HT1080 (cell line): ENCODE measurements at regions not wholly inside any gene's neighbourhood (a gene's known extent, or its start where the extent isn't known, plus 50 kb on each side); places are given as distances from the start of the nearest gene placed in this dataset.

Source experiments
- DNase-seq: peaks from one replicate; pipeline ENCODE4 v3.0.0-alpha.2; 2015; ENCODE audit warnings: low read depth

DNA sequence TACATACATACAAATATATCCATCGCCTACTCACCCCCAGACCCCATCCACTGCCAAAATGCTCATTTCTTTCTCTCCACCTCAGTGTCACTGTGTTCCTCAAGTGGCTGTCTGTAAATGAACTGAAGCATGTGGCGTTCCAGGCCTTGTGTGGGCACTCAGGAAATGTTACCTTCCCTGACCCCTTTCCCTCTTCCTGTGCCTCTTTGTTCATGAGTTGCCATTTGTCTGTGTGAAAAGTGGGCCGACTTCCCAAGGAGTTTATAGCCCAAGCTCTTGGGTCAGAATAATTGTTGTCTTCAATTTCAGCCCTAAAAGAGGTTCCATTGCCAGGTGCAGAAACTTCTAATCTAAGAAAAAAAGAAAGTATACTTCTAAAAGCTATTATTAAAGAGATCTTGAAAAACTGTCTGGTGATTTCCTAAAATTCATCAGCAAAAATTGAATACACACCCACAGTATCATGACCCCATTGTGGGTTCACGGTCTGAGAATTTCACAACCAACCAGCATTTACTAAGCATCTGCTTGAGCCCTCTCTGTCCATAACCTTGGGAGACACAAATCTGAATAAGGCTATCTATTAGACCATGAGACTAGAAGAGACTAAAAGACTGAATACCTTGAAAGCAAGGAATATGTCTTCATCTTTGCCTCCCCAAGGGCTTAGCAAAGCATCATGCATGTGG, 201.4 kb upstream of the EEA1 start:
- no peak for DNase-seq

GRCh38 chr12:93133361-93133760, 204.3 kb upstream of the EEA1 start:
- DNase-seq: no peak

GRCh38 chr12:93134175-93134890, 205.2 kb upstream of the EEA1 start:
- no peak for DNase-seq

DNA sequence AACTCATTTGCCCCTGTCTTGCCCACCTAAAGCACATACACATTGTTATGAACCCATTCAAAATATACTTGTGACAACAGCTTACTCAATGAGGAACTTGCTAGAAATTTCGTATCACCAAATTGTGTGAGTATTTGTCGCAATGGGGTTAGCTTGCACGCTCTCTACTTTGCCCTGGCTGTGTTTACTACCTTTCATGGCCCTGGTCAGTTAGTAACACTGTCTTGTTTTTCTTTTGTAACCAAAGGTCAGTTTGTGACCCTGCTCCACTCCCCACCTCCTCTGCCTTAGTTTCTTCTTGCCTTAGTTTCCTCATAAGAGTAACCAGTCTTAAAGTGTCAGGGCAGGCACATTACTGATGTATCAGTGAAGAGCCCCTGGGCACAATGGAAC, 205.8 kb upstream of the EEA1 start:
- no peak for DNase-seq

GRCh38 chr12:93135286-93136239, 206.5 kb upstream of the EEA1 start:
- DNase-seq: no peak

- no peak for DNase-seq
These were observed 207.4 kb upstream of the EEA1 start for GRCh38 chr12:93136253-93137055.

- DNase-seq: peak; percentile 86
These were observed 208.8 kb upstream of the EEA1 start for GRCh38 chr12:93137656-93138612.

- no peak for DNase-seq
These were observed 210.1 kb upstream of the EEA1 start for GRCh38 chr12:93139028-93139665.

- no peak for DNase-seq
These were observed 211.2 kb upstream of the EEA1 start for GRCh38 chr12:93140325-93140724.

- DNase-seq: no peak
These were observed 211.7 kb upstream of the EEA1 start for GRCh38 chr12:93140801-93141200.

DNA sequence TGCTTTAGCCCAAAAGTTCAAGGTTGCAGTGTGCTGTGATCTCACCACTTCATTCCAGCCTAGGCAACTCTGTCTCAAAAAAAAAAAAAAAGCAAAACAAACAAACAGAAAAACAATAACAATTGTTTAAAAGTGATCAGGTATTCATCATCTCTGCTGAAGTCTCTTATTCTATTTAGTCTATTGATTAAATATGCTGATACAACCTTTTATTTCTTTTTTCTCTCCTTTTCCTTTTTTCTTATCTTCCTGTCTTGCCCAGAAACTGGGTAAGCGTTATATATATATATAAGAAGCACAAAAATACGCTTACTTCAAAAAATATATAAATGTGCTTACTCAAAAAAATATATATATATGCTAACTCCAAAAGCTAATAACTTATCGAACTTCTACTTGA, 213.8 kb upstream of the EEA1 start:
- no peak for DNase-seq

- DNase-seq: no peak
These were observed 215.0 kb upstream of the EEA1 start for GRCh38 chr12:93144109-93144508.

DNA sequence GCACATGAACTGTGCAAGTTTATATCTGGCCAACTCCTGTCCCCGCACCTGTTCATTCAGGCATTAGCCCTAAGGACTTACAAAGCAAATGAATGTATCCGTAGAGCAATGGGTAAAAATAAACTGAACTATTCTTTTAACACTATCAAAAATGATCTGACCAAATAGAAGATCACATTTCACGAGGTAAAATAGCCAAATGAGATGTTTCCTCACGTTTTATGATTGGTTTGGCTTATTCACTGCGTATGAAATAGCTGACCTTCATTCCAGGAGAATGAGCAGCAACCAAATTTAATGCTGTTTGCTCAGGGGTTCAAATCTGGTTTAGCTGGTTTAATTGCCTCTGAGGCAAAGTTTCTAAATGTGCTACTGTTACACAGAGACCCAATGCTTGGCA, 216.0 kb upstream of the EEA1 start:
- no peak for DNase-seq

DNA sequence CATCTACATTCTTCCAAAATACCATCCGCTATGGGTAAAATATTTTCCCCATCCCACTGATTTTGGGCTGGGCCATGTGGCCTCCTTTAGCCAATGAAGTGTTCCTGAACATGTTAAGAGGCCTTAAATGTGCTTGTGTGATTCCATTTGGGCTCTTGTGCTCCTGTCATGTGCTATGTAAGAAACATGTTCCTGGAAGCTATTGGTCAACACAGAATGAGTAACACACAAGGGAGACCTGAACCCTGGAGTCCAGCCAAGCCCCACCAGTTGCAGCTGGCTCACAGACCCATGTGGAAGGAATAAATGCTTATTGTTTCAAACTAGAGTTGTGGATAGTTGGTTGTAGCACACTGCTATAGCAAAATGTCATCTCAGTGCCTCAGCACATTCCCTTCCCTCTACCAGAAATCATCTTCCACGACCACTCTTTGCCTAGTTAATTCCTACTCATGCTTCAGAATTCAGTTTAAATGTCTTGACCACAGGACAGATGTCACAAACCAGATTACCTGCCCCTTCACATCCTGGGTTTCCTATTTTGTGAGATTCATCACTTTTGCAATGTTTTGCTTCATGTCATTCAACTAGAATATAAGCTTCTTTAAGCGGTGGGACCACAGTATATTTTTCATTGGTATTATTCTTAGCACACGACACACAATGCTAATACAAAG, 217.3 kb upstream of the EEA1 start:
- DNase-seq: peak; percentile 49

GRCh38 chr12:93146970-93147369, 217.9 kb upstream of the EEA1 start:
- DNase-seq: no peak

GRCh38 chr12:93148412-93148811, 219.3 kb upstream of the EEA1 start:
- no peak for DNase-seq

- no peak for DNase-seq
These were observed 220.1 kb upstream of the EEA1 start for GRCh38 chr12:93149229-93149628.

DNA sequence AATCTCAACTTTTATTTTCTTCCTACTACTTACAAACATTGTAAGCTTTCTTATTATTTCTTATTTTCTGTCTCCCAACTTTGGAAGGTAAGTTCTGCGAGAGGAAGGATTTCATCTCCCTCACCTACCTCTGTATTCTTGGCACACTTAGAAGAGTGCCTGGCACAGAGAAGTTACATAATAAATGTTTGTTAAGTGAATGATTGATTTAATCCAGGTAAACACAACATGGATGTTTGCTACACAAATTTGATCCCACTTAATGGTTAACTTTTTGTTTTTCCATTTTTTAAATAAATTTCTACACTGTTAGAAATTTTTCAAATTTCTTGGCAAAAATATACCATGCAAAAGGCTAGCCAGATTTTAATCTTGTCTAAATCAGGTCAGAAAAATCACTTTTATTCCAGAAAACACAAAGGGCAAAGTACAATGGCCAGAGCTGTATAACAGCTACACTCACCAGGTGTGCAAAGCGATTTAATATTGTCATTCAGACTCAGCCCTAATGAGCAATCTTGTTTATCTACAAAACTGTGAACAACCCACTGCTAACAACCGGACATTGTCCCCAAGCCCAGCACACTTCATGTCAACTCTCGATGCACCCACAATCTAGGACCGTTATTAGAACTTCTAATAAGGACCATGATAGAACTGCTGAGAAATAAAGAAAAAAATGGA, 222.1 kb upstream of the EEA1 start:
- DNase-seq: no peak
